COLO829 (cell line): ENCODE measurements at regions not wholly inside any gene's neighbourhood (a gene's known extent, or its start where the extent isn't known, plus 50 kb on each side); places are given as distances from the start of the nearest gene placed in this dataset.

Experiments
- DNase-seq: peaks from one replicate; pipeline ENCODE4 v3.0.0; 2012; ENCODE audit warnings: low spot score

DNA sequence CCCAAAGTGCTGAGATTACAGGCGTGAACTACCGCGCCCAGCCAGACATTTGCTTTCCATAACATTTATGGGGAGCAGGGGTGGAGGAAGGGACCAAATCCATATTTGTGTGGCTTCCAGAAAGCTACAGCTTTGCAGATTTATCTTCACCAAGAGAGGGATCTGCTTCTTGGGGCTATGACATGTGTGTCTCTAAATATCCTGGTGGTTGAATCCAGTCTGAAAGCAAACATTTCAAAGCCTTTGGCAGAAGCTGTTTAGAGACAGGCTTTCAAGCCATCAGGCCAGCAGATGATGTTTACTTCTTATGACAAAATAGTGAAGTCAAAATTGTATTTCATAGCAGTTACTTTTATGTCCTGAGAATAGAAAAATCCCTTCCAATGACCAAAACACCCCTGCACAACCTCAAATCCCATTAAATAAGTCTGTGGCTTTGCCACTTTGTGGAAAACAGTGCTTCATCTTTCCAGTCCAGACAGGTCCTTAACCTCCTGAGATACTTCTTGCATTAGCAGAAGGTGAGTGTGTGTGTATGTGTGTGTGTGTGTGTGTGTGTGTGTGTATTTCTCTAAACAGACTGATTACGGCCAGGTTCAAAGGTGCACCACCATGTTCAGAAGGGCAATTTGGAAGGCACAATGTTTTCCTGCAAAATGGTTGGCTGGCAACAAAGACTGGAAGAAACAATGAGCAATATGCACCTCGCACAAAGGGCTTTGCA is 191.4 kb upstream of the LRIG1 start:
- no peak for DNase-seq

GRCh38 chr3:66692766-66693150 is 191.9 kb upstream of the LRIG1 start:
- no peak for DNase-seq

DNA sequence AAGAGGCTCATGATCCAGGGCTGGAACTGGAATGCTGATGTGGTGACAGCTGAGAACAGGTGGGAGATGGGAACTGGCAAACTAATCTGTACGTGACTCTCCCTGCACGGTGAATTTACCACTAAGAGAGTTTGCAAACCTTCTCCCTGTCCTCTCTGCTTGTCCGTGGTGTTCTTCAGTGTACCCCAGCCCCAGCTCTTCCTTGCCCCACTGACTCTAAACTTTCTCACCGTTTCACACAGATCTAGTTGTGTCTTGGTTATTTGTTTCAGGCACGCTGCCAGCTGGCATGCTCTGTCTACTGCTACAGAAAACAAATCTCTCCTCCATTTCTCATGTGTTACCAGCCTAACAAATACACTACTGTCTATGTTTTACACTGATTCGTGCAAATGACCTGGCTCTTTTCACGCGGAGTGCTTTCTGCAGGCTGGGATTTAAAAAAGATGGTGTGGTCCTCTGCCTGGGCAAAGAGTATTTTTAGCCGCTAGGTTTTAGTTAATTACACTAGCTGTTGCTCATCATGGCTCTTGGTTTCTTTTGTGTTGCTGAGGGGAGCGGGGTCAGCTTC is 192.7 kb upstream of the LRIG1 start:
- DNase-seq: no peak

DNA sequence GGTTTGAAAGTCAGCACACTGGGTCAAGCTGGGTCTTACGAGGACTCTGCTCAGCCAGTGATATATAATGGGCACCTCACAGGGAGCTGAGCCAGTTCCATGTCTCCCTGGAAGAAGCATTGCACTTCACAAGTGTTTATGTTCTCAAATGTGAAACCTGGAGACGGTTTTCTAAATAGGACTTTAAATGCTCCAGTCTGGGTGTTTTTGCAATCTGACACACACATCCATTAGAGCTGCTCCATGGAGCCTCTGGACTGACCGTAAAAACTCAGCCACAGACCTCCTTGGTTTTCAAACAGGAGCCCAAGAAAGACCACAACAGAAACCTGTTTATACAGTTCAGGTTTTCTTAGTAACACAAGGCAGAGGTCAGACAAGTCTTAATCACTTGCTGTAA is 201.3 kb upstream of the LRIG1 start:
- DNase-seq: no peak

DNA sequence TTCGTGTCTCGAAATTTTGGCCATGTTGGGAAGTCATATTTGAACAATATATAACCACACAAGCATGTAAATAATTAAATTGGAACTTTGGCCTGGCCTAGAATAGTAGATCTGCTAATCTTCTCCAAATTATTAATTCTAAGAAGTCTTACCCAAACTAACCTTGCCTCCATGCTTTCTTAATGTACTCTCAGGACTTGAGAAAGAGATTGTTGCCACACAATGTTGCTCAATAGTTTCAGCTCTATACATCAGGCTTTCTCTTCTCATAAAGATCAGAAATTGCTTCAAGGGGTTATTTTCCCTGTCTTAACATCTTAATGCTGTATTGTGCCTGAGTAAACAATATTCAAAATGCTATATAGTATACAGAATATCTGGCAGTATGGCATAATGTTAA is 202.7 kb upstream of the LRIG1 start:
- DNase-seq: no peak

GRCh38 chr3:66705076-66705475 is 204.3 kb upstream of the LRIG1 start:
- no peak for DNase-seq

GRCh38 chr3:66706890-66707289 is 206.1 kb upstream of the LRIG1 start:
- DNase-seq: no peak

- no peak for DNase-seq
Observed at GRCh38 chr3:66709532-66709931, 208.7 kb upstream of the LRIG1 start.

- no peak for DNase-seq
Observed at GRCh38 chr3:66712210-66712609, 211.4 kb upstream of the LRIG1 start.

GRCh38 chr3:66713921-66714320 is 213.1 kb upstream of the LRIG1 start:
- no peak for DNase-seq

DNA sequence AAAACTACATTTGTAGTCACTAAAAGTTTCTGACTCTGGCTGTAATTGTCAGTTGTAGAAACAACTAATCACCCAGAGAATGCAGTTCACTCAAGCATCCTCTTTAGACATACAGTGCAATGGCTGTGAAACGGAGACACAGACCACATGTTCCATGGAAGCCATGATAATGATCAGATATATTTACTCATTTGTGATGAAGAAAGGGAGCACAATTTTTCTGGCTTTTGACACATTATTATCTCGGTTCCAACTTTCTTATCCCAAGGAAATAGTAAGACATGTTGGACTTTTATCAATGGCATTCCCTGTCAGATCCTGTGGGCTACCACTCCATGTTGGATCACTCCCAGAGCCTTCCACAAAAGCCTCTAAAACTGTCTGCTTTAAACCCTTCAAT is 215.0 kb upstream of the LRIG1 start:
- DNase-seq: no peak

DNA sequence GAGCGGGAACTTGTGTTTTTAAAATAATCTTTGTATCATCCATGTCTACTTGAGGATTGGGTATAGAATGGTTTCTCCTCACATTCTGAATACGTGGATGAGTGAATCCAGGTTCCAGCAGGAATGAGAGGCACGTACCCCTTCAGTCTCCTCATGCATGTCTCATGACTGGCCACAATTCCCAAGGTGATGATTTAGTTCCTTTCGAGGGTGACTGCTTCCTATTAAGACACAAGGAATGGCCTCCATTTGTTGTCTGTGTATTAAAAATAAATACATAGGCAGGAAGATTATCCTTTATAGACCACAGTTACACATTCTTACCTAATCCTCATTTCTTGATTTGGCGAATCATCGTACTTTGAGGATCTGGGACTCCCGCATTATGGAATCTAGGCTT is 217.0 kb upstream of the LRIG1 start:
- no peak for DNase-seq

DNA sequence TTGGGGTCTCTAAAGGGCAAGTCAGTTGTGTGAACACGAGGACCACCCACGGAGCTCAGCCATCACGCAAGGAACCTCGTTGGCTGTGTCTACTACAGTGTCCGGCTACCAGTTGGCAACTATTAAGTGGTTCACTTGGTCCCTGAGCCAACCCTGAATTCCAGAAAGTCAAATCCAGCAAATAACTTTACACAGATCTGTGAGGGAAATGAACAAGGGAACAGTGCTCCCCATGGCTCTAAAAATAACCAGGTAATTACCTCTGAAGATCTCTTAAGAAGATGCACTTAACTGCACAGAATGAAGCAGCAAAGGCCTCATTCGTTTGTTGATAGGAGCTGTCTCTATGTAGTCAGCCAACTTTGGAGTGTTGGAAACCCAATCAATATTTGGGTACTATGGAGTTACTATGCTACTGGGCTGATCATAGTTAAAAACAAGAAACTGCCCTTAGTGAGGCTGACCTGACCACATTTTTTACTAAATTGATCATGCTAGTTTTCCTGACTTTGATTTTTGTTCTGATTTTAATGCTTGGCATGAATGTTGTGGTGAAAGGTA is 219.1 kb upstream of the LRIG1 start:
- no peak for DNase-seq

DNA sequence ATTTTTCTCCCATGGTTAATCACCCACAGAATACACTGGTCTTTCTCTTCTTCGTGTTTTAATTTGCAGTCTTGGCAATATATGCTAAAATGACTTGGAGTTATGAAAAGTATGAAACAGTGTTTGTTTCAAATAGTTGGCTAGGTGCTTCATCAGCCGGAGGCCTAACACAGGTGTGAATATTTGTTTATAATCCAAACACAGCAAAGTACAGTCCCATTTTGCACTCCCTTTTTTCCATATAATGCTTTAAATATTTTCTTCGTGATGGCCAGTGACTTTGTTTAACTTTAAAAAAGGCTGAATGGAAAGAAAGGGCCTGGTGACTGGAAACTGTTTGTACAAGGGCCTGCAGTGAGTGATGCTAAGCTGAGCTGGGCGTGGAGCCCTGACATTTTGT is 219.7 kb upstream of the LRIG1 start:
- no peak for DNase-seq

DNA sequence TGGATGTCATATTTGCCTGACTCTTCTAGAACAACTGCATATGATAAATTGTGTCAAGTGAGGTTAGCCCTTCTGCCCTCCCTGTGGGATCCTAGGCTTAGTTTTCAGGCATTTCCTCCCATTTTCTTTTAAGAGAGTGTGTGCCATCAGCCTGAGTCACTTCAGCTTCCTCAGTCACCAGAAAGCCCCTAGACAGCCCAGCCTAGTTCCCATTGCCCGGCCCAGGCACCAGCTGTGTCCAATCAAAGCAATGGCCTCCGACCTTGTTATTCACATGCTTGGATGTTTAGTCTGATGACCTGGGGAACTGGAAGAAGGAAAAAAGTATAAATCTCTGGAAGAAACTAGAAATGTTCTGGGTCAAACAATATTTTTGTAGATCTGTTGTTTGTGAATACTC is 221.9 kb upstream of the LRIG1 start:
- no peak for DNase-seq

- no peak for DNase-seq
Observed at GRCh38 chr3:66723231-66723630, 222.4 kb upstream of the LRIG1 start.

DNA sequence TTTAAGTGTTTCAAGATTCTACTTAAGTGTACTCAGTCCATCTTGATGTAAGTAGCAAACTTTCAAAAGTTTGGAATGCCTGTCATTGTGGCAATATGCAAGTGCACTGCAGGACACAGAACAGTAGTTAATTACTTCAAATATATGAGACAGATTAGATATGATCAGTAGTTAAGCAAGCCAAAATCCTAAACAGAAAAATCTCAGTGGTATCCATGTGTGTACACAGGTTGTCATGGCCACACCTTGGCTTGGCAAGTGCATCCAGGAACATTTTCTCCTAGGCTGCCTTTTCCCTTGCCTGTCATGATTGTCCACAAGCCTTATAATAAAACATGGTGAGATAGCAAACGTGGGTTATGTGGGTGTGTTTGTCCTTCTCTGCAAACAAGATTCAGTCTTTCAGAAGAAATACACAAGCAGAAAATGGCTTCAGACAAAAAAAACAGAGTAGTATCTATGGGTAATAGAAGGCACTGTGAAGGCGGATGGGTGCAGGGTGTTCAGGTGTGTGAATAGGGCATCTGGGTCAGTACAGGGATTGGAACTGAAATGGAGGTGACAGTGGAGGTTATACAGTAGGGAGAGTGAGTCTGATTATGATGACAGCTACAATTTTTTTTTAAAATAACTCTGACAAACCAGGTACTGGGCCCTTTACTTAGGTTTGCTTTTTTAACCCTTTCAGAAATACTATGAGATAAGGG is 229.0 kb upstream of the LRIG1 start:
- no peak for DNase-seq

DNA sequence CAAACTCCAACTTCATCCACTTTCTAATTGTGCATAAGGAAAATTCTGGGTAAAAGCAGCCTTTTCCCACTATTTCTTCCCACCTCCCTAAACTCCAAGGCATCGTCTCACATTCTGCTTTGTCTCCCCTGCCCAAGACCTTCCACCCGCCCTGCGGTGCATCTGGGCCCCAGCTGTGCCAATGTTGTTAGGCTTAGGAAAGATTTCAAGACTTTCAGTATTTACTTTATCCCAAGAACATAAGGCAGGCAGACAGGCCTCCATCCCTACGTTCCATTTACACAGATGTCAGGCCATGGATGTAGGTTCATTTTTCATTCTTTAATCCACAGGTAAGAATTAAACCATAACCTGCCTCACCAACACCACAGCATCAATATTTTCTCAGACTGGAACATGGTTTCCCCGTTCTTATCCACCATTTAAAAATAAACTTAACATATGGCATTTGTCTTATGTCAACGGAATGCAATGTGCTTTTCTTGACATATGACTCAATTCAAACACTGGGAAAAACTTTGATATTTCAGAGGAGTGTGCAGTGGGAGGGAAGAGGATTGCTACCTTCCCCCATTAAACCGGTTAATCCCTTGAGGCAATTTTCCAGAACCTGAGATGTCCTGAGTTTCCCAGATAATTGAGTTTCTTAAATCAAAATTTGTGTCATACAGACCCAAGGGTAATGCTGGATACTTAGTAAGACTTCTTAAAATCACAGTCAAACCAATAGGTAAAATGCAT is 238.0 kb upstream of the LRIG1 start:
- no peak for DNase-seq

DNA sequence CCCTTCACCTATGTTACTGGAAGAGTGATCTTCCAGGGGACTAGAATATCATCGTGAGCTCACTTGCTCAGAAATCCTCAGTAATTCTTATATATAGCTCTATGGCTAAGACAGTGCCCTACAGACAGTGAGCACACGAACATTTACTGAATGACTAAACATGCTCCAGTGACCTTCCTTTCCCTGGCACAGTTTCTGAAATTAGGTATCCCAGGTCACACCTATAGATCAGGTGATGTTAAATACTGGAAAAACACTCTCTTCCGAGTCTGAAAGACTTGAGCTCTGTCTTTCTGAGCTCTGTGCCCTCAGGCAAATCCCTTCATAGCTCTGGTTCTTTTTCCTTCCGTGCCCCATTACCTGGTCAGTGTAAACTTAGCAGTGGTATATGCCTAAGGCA is 239.4 kb upstream of the LRIG1 start:
- DNase-seq: no peak

DNA sequence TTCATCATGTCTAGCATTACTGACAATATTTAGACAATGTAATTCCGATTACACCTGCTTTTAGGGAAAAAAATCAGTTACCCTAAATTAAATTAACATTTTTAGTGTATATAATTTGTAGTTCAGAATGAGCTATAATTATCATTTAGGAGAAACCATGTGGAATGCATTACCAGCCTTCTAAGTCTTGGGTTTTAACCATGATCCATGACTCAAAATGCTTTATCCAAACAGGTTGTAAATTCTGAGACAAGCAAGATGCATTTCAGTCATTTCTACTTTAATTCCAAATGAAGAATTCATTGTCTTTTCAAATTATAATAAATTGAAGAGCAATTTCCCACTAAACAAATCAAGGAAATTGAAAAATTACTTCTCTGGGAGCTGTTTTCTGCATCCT is 243.7 kb upstream of the LRIG1 start:
- no peak for DNase-seq

DNA sequence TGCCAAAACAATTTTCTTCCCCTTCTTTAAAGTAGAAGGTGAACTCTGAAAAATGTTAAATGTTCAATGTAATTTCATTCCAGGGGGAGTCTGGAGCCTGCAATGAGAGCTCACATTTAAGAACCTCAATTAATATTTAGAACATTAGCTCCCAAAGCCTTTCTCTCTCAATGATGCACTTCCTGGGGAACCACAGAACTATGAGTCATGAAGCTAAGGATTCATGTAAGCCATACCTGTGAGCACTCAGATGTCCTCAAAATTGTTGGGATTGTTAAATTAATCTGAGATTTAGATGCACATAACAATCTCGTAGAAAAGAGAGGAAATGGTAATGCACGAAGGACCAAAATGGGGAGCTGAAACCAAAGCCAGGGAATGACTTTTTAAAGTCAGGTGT is 244.2 kb upstream of the LRIG1 start:
- DNase-seq: no peak

DNA sequence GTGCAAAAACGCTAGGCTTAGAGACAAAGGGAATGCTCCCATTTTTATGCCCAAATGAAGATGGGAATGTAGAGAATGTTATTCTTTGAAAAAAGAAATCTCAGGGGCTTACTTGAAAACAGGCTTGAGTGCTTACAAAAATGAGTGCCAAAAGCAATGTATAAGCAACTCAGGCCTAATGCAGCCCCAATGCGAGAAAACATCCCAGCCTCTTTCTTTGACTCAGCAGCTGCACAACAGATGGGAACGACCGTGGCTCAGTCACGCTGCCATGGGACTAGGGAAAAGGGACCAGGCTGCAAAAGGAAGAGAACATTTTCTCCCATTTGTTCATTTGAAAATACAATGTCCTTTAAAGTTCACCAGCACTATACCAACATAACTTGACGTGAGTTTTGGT is 246.4 kb upstream of the LRIG1 start:
- DNase-seq: no peak

GRCh38 chr3:66747696-66748095 is 246.9 kb upstream of the LRIG1 start:
- DNase-seq: no peak
